ENCODE measurements at regions not wholly inside any gene's neighbourhood (a gene's known extent, or its start where the extent isn't known, plus 50 kb on each side); places are given as distances from the start of the nearest gene placed in this dataset.

- no peak overlapping the region for H3K4me2 ChIP-seq (ENCODE audit: low read depth, low read length, poor library complexity, severe bottlenecking)
- no peaks in the 10 kb centered on the region for H3K27me3 ChIP-seq (ENCODE audit: insufficient read depth, low read length, poor library complexity, severe bottlenecking)
- H4K20me1 ChIP-seq (ENCODE audit: insufficient read depth, low read length, poor library complexity, severe bottlenecking) = no peaks in the 10 kb centered on the region
These were observed 538.8 kb downstream of the TCERG1L start for GRCh38 chr10:130772676-130773075.

GRCh38 chr10:130773941-130774340 lies 537.6 kb downstream of the TCERG1L start:
- H4K20me1 ChIP-seq (ENCODE audit: insufficient read depth, low read length, poor library complexity, severe bottlenecking) = no peaks in the 10 kb centered on the region
- no peaks in the 10 kb centered on the region for H3K4me1 ChIP-seq (ENCODE audit: insufficient read depth, low read length, poor library complexity, severe bottlenecking)
- no peak overlapping the region for H2AFZ ChIP-seq (ENCODE audit: low read length)
- no peaks in the 10 kb centered on the region for H3K27me3 ChIP-seq (ENCODE audit: insufficient read depth, low read length, poor library complexity, severe bottlenecking)
- no peaks in the 10 kb centered on the region for H3K36me3 ChIP-seq (ENCODE audit: insufficient read depth, low read length)
- no peaks in the 10 kb centered on the region for H3F3A ChIP-seq (ENCODE audit: low read depth)
- H3K9ac ChIP-seq (ENCODE audit: low read depth, low read length, poor library complexity, severe bottlenecking) = no peak overlapping the region
- TF ChIP-seq EZH2phosphoT487 (IDR thresholded peaks at IDR 0.05; ENCODE audit: borderline replicate concordance) = no peak
- TF ChIP-seq CTCF (conservative IDR thresholded peaks at IDR 0.05; ENCODE audit: low read length) = no peak
- no peak overlapping the region for H3K4me3 ChIP-seq (ENCODE audit: low read length, poor library complexity, severe bottlenecking)
- no peak overlapping the region for H3K4me2 ChIP-seq (ENCODE audit: low read depth, low read length, poor library complexity, severe bottlenecking)
- H3K9me2 ChIP-seq (replicated peaks; ENCODE audit: low read depth, low read length) = no peaks in the 10 kb centered on the region
- no peaks in the 10 kb centered on the region for H3K79me2 ChIP-seq (ENCODE audit: insufficient read depth, low read length)
- H3K9me3 ChIP-seq (ENCODE audit: insufficient read depth, low read depth, low read length) = peaks cover 3% of the 10 kb centered on the region; the same call in 1 of the 2 replicates

More at GRCh38 chr10:130772676-130773075, 538.8 kb downstream of the TCERG1L start:
- Histone ChIP-seq H3K9me2 (replicated peaks; ENCODE audit: low read depth, low read length) (no peaks in the 10 kb centered on the region), H3K4me3 (ENCODE audit: low read length, poor library complexity, severe bottlenecking) (no peak overlapping the region), H3K9me3 (ENCODE audit: insufficient read depth, low read depth, low read length) (peaks cover 3% of the 10 kb centered on the region; the same call in 1 of the 2 replicates), H3K79me2 (ENCODE audit: insufficient read depth, low read length) (no peaks in the 10 kb centered on the region), H2AFZ (ENCODE audit: low read length) (no peak overlapping the region), H3F3A (ENCODE audit: low read depth) (no peaks in the 10 kb centered on the region), H3K36me3 (ENCODE audit: insufficient read depth, low read length) (no peaks in the 10 kb centered on the region), H3K9ac (ENCODE audit: low read depth, low read length, poor library complexity, severe bottlenecking) (no peak overlapping the region), H3K4me1 (ENCODE audit: insufficient read depth, low read length, poor library complexity, severe bottlenecking) (no peaks in the 10 kb centered on the region)
- TF ChIP-seq EZH2phosphoT487 (IDR thresholded peaks at IDR 0.05; ENCODE audit: borderline replicate concordance) (no peak), CTCF (conservative IDR thresholded peaks at IDR 0.05; ENCODE audit: low read length) (no peak)

- H3F3A ChIP-seq (ENCODE audit: low read depth) = no peaks in the 10 kb centered on the region
- H4K20me1 ChIP-seq (ENCODE audit: insufficient read depth, low read length, poor library complexity, severe bottlenecking) = no peaks in the 10 kb centered on the region
- TF ChIP-seq EZH2phosphoT487 (IDR thresholded peaks at IDR 0.05; ENCODE audit: borderline replicate concordance) = no peak
- TF ChIP-seq CTCF (conservative IDR thresholded peaks at IDR 0.05; ENCODE audit: low read length) = no peak
- H3K4me2 ChIP-seq (ENCODE audit: low read depth, low read length, poor library complexity, severe bottlenecking) = no peak overlapping the region
- no peak overlapping the region for H2AFZ ChIP-seq (ENCODE audit: low read length)
- H3K4me1 ChIP-seq (ENCODE audit: insufficient read depth, low read length, poor library complexity, severe bottlenecking) = no peaks in the 10 kb centered on the region
- H3K36me3 ChIP-seq (ENCODE audit: insufficient read depth, low read length) = no peaks in the 10 kb centered on the region
- H3K9ac ChIP-seq (ENCODE audit: low read depth, low read length, poor library complexity, severe bottlenecking) = no peak overlapping the region
- H3K79me2 ChIP-seq (ENCODE audit: insufficient read depth, low read length) = no peaks in the 10 kb centered on the region
- H3K27me3 ChIP-seq (ENCODE audit: insufficient read depth, low read length, poor library complexity, severe bottlenecking) = no peaks in the 10 kb centered on the region
- peaks cover 3% of the 10 kb centered on the region; the same call in 1 of the 2 replicates for H3K9me3 ChIP-seq (ENCODE audit: insufficient read depth, low read depth, low read length)
- H3K4me3 ChIP-seq (ENCODE audit: low read length, poor library complexity, severe bottlenecking) = no peak overlapping the region
- H3K9me2 ChIP-seq (replicated peaks; ENCODE audit: low read depth, low read length) = no peaks in the 10 kb centered on the region
These were observed 536.6 kb downstream of the TCERG1L start for GRCh38 chr10:130774871-130775270.
